Astrocyte (in vitro differentiated cells and primary cell): ENCODE measurements at regions not wholly inside any gene's neighbourhood (a gene's known extent, or its start where the extent isn't known, plus 50 kb on each side); places are given as distances from the start of the nearest gene placed in this dataset.
"Not testable (repeated sequence)": the region's sequence is repeated elsewhere in the genome, so short reads cannot be mapped to it uniquely, and the experiment has no call there.

Experiments used
- DNase-seq: peaks from one replicate; pipeline ENCODE4 v3.0.0-alpha.2; 2010; ENCODE audit warnings: low read depth
- FAIRE-seq: peaks from 2 replicates; lab custom pipeline; 2011; peaks lifted over from hg19 to GRCh38; lab: Jason Lieb, UNC
- H2AFZ ChIP-seq: 2 replicates; pipeline ENCODE4 v1.6.0; 2012; ENCODE audit warnings: low read depth, low read length, inconsistent platforms
- H3K27ac ChIP-seq: 2 replicates; pipeline ENCODE4 v1.5.1; 2011; ENCODE audit warnings: low read depth, low read length, inconsistent platforms
- H3K27me3 ChIP-seq: 2 replicates; pipeline ENCODE4 v1.6.0; 2011; ENCODE audit warnings: low read length, inconsistent platforms; ENCODE audit not compliant: insufficient read depth
- H3K36me3 ChIP-seq: 2 replicates; pipeline ENCODE4 v1.5.1; 2011; ENCODE audit warnings: low read length, inconsistent platforms; ENCODE audit not compliant: insufficient read depth
- H3K4me1 ChIP-seq: 2 replicates; pipeline ENCODE4 v1.5.1; 2011; ENCODE audit warnings: low read length, inconsistent platforms; ENCODE audit not compliant: insufficient read depth
- H3K4me2 ChIP-seq: 2 replicates; pipeline ENCODE4 v1.6.0; 2012; ENCODE audit warnings: low read length, inconsistent platforms
- H3K4me3 ChIP-seq: 2 replicates; pipeline ENCODE4 v1.5.1; 2011; ENCODE audit warnings: low read depth, mild to moderate bottlenecking, low read length, inconsistent platforms; ENCODE audit not compliant: insufficient read depth
- H3K79me2 ChIP-seq: 2 replicates; pipeline ENCODE4 v1.6.0; 2012; ENCODE audit warnings: mild to moderate bottlenecking, low read length, inconsistent platforms; ENCODE audit not compliant: insufficient read depth
- H3K9ac ChIP-seq: 2 replicates; pipeline ENCODE4 v1.6.0; 2012; ENCODE audit warnings: mild to moderate bottlenecking, low read length, inconsistent platforms
- H3K9me3 ChIP-seq: 2 replicates; pipeline ENCODE4 v1.5.1; 2012; ENCODE audit warnings: low read depth, mild to moderate bottlenecking, low read length, inconsistent platforms; ENCODE audit not compliant: insufficient read depth
- H4K20me1 ChIP-seq: 2 replicates; pipeline ENCODE4 v1.6.0; 2012; ENCODE audit warnings: low read length, inconsistent platforms; ENCODE audit not compliant: insufficient read depth
- H3K27ac Mint-ChIP-seq: one replicate; pipeline ENCODE4 v1.8.0; 2021; ENCODE audit warnings: mild to moderate bottlenecking, mixed read lengths; ENCODE audit not compliant: unreplicated experiment
- H3K27me3 Mint-ChIP-seq: one replicate; pipeline ENCODE4 v1.8.0; 2021; ENCODE audit warnings: low read depth, mixed read lengths; ENCODE audit not compliant: unreplicated experiment
- H3K36me3 Mint-ChIP-seq: one replicate; pipeline ENCODE4 v1.8.0; 2021; ENCODE audit warnings: low read depth, mixed read lengths; ENCODE audit not compliant: unreplicated experiment
- H3K4me1 Mint-ChIP-seq: one replicate; pipeline ENCODE4 v1.8.0; 2021; ENCODE audit warnings: low read depth, mixed read lengths; ENCODE audit not compliant: unreplicated experiment
- H3K4me3 Mint-ChIP-seq: one replicate; pipeline ENCODE4 v1.8.0; 2021; ENCODE audit warnings: mild to moderate bottlenecking, moderate library complexity, mixed read lengths; ENCODE audit not compliant: unreplicated experiment
- H3K9me3 Mint-ChIP-seq: one replicate; pipeline ENCODE4 v1.8.0; 2021; ENCODE audit warnings: mild to moderate bottlenecking, mixed read lengths; ENCODE audit not compliant: unreplicated experiment
- EZH2 ChIP-seq: IDR thresholded peaks from 2 replicates; pipeline ENCODE4 v1.6.1; 2012; ENCODE audit warnings: mild to moderate bottlenecking, low read length, inconsistent platforms; ENCODE audit not compliant: insufficient read depth
- TF ChIP-seq, protein P1 (sequence below): IDR thresholded peaks from 2 replicates; pipeline ENCODE4 v1.5.1; 2011; ENCODE audit warnings: low read depth, mild to moderate bottlenecking, inconsistent platforms, low read length, moderate library complexity; ENCODE audit not compliant: insufficient read depth

- H3K36me3 Mint-ChIP-seq, result no peaks in the 10 kb centered on the region
- H3K4me1 Mint-ChIP-seq, result no peaks in the 10 kb centered on the region
- Histone ChIP-seq H3K4me1 (no peaks in the 10 kb centered on the region), H3K4me2 (no peak overlapping the region), H3K4me3 (no peak overlapping the region), H3K9ac (no peak overlapping the region), H3K27me3 (no peaks in the 10 kb centered on the region), H3K27ac (no peak overlapping the region), H3K36me3 (no peaks in the 10 kb centered on the region), H4K20me1 (no peaks in the 10 kb centered on the region), H3K79me2 (no peaks in the 10 kb centered on the region), H3K9me3 (no peaks in the 10 kb centered on the region), H2AFZ (no peak overlapping the region)
- H3K27me3 Mint-ChIP-seq, result no peaks in the 10 kb centered on the region
- FAIRE-seq (no peak), DNase-seq (no peak)
- H3K9me3 Mint-ChIP-seq, result peaks cover 3% of the 10 kb centered on the region
- H3K4me3 Mint-ChIP-seq, result no peak overlapping the region
- H3K27ac Mint-ChIP-seq, result no peak overlapping the region
- no peak for TF ChIP-seq EZH2
- TF ChIP-seq, protein P1, sequence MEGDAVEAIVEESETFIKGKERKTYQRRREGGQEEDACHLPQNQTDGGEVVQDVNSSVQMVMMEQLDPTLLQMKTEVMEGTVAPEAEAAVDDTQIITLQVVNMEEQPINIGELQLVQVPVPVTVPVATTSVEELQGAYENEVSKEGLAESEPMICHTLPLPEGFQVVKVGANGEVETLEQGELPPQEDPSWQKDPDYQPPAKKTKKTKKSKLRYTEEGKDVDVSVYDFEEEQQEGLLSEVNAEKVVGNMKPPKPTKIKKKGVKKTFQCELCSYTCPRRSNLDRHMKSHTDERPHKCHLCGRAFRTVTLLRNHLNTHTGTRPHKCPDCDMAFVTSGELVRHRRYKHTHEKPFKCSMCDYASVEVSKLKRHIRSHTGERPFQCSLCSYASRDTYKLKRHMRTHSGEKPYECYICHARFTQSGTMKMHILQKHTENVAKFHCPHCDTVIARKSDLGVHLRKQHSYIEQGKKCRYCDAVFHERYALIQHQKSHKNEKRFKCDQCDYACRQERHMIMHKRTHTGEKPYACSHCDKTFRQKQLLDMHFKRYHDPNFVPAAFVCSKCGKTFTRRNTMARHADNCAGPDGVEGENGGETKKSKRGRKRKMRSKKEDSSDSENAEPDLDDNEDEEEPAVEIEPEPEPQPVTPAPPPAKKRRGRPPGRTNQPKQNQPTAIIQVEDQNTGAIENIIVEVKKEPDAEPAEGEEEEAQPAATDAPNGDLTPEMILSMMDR, result no peak
These were observed 135.6 kb upstream of the PLS3 start for GRCh38 chrX:115425359-115425758.

GRCh38 chrX:115427861-115428410, 133.0 kb upstream of the PLS3 start:
- no peak for FAIRE-seq
- Mint-ChIP-seq H3K9me3 (peaks cover 3% of the 10 kb centered on the region), H3K27me3 (no peaks in the 10 kb centered on the region), H3K4me3 (no peak overlapping the region), H3K36me3 (no peaks in the 10 kb centered on the region), H3K27ac (no peak overlapping the region), H3K4me1 (peaks cover 3% of the 10 kb centered on the region)
- Histone ChIP-seq H3K36me3 (no peaks in the 10 kb centered on the region), H4K20me1 (no peaks in the 10 kb centered on the region), H2AFZ (no peak overlapping the region), H3K27me3 (no peaks in the 10 kb centered on the region), H3K79me2 (no peaks in the 10 kb centered on the region), H3K9me3 (no peaks in the 10 kb centered on the region), H3K4me2 (no peak overlapping the region), H3K4me3 (no peak overlapping the region), H3K27ac (no peak overlapping the region), H3K9ac (no peak overlapping the region), H3K4me1 (no peaks in the 10 kb centered on the region)
- DNase-seq, result no peak
- TF ChIP-seq, protein P1, result no peak

- not testable (repeated sequence) for H3K27ac Mint-ChIP-seq, H3K79me2 ChIP-seq, H3K36me3 Mint-ChIP-seq, FAIRE-seq, H3K4me3 Mint-ChIP-seq, H4K20me1 ChIP-seq, H3K9me3 ChIP-seq, H3K36me3 ChIP-seq, H3K4me1 Mint-ChIP-seq, H3K9me3 Mint-ChIP-seq, H3K27me3 ChIP-seq, DNase-seq, H2AFZ ChIP-seq, H3K4me1 ChIP-seq, H3K4me2 ChIP-seq, H3K27me3 Mint-ChIP-seq, H3K9ac ChIP-seq, H3K27ac ChIP-seq, H3K4me3 ChIP-seq
These were observed 126.1 kb upstream of the PLS3 start for GRCh38 chrX:115434834-115435233.
